Liver (tissue), 7 donors: ENCODE measurements at regions not wholly inside any gene's neighbourhood (a gene's known extent, or its start where the extent isn't known, plus 50 kb on each side); places are given as distances from the start of the nearest gene placed in this dataset.

ENCODE experiments used
- DNase-seq: peaks from one replicate; pipeline ENCODE4 v3.0.0-alpha.2; 2017; ENCODE audit warnings: low spot score
- H3K27ac ChIP-seq, 2 donors: one replicate each; pipeline ENCODE4 v1.7.0; 2013; ENCODE audit warnings: inconsistent platforms in 2 of 2, low read length in 2 of 2, control low read depth in 1 of 2, low read depth in 1 of 2, mild to moderate bottlenecking in 1 of 2
- H3K27me3 ChIP-seq, 4 donors: one replicate each; pipeline versions ENCODE4 v1.6.1 to v1.7.0; 2013; ENCODE audit warnings: low read length in 3 of 4, inconsistent platforms in 1 of 4, mild to moderate bottlenecking in 1 of 4, moderate library complexity in 1 of 4; ENCODE audit not compliant: control insufficient read depth in 4 of 4, insufficient read depth in 4 of 4
- H3K36me3 ChIP-seq, 4 donors: one replicate each; pipeline versions ENCODE4 v1.6.1 to v1.7.0; 2013; ENCODE audit warnings: low read length in 3 of 4, mild to moderate bottlenecking in 3 of 4, low read depth in 1 of 4, moderate library complexity in 1 of 4; ENCODE audit not compliant: control insufficient read depth in 4 of 4, insufficient read depth in 3 of 4
- H3K4me1 ChIP-seq, 4 donors: one replicate each; pipeline versions ENCODE4 v1.6.1 to v1.7.0; 2013; ENCODE audit warnings: low read length in 3 of 4, mild to moderate bottlenecking in 3 of 4, moderate library complexity in 1 of 4; ENCODE audit not compliant: control insufficient read depth in 4 of 4, insufficient read depth in 4 of 4
- H3K4me3 ChIP-seq, 3 donors: one replicate each; pipeline versions ENCODE4 v1.6.1 to v1.7.0; 2013; ENCODE audit warnings: low read length in 3 of 3, control low read depth in 1 of 3, low read depth in 1 of 3, mild to moderate bottlenecking in 1 of 3
- H3K9ac ChIP-seq, 2 donors: one replicate each; pipeline ENCODE4 v1.7.0; 2013; ENCODE audit warnings: low read length in 2 of 2, mild to moderate bottlenecking in 2 of 2, moderate library complexity in 2 of 2, control low read depth in 1 of 2, low read depth in 1 of 2
- H3K9me3 ChIP-seq, 4 donors: one replicate each; pipeline versions ENCODE4 v1.6.1 to v1.7.0; 2013; ENCODE audit warnings: low read length in 3 of 4; ENCODE audit not compliant: control insufficient read depth in 4 of 4
- EGR1 ChIP-seq, 2 donors: IDR thresholded peaks; 2 replicates each; pipeline ENCODE4 v1.6.1; 2016 to 2018; ENCODE audit warnings: antibody characterized with exemption in 2 of 2, low read depth in 2 of 2
- FOXA1 ChIP-seq: IDR thresholded peaks from 2 replicates; pipeline ENCODE4 v1.6.1; 2016; ENCODE audit warnings: antibody characterized with exemption
- FOXA2 ChIP-seq: IDR thresholded peaks from 2 replicates; pipeline ENCODE4 v1.6.1; 2016; ENCODE audit warnings: antibody characterized with exemption
- GABPA ChIP-seq, 2 donors: IDR thresholded peaks in 1 of 2; conservative IDR thresholded peaks in 1 of 2; 2 replicates each; pipeline ENCODE4 v1.6.1; 2016; ENCODE audit warnings: antibody characterized with exemption in 2 of 2, mild to moderate bottlenecking in 1 of 2, moderate library complexity in 1 of 2
- HNF4A ChIP-seq, 2 donors: conservative IDR thresholded peaks; 2 replicates each; pipeline ENCODE4 v1.6.1; 2016; ENCODE audit warnings: antibody characterized with exemption in 2 of 2, mild to moderate bottlenecking in 2 of 2
- HNF4G ChIP-seq: IDR thresholded peaks from 2 replicates; pipeline ENCODE4 v1.6.1; 2016; ENCODE audit warnings: antibody characterized with exemption
- JUND ChIP-seq, 2 donors: IDR thresholded peaks; 2 replicates each; pipeline ENCODE4 v1.6.1; 2016; ENCODE audit warnings: antibody characterized with exemption in 2 of 2
- NR2F2 ChIP-seq: IDR thresholded peaks from 2 replicates; pipeline ENCODE4 v1.6.1; 2016; ENCODE audit warnings: antibody characterized with exemption
- RAD21 ChIP-seq, 2 donors: IDR thresholded peaks; 2 replicates each; pipeline ENCODE4 v1.6.1; 2016; ENCODE audit warnings: antibody characterized with exemption in 2 of 2, mild to moderate bottlenecking in 2 of 2
- RXRA ChIP-seq, 2 donors: IDR thresholded peaks; 2 replicates each; pipeline ENCODE4 v1.6.1; 2017 to 2018; ENCODE audit warnings: antibody characterized with exemption in 2 of 2, mild to moderate bottlenecking in 1 of 2
- SP1 ChIP-seq: IDR thresholded peaks from 2 replicates; pipeline ENCODE4 v1.6.1; 2018; ENCODE audit warnings: antibody characterized with exemption, mild to moderate bottlenecking
- TAF1 ChIP-seq: conservative IDR thresholded peaks from 2 replicates; pipeline ENCODE4 v1.6.1; 2016; ENCODE audit warnings: antibody characterized with exemption, mild to moderate bottlenecking
- YY1 ChIP-seq: IDR thresholded peaks from 2 replicates; pipeline ENCODE4 v1.6.1; 2016; ENCODE audit warnings: antibody characterized with exemption, mild to moderate bottlenecking
- WGBS: extraction: QIAGEN DNeasy Blood & Tissue Kit; methylation state at CpG from one replicate; pipeline ENCODE4 v1.1.7; 2013; 5-methylcytosine and 5-hydroxymethylcytosine counted together
- TF ChIP-seq, protein P1 (sequence below): IDR thresholded peaks from 2 replicates; pipeline ENCODE4 v1.6.1; 2016; ENCODE audit warnings: antibody characterized with exemption
- TF ChIP-seq, protein P2 (sequence below): IDR thresholded peaks from 2 replicates; pipeline ENCODE4 v1.6.1; 2016; ENCODE audit warnings: antibody characterized with exemption
- TF ChIP-seq, protein P3 (sequence below): IDR thresholded peaks from 2 replicates; pipeline ENCODE4 v1.6.1; 2016; ENCODE audit warnings: antibody characterized with exemption
- TF ChIP-seq, protein P4 (sequence below): IDR thresholded peaks from 2 replicates; pipeline ENCODE4 v1.6.1; 2016; ENCODE audit warnings: antibody characterized with exemption, mild to moderate bottlenecking
- donor health status: healthy.
- donor health status: healthy.
- donor health status: healthy.
- donor health status: healthy.

DNA sequence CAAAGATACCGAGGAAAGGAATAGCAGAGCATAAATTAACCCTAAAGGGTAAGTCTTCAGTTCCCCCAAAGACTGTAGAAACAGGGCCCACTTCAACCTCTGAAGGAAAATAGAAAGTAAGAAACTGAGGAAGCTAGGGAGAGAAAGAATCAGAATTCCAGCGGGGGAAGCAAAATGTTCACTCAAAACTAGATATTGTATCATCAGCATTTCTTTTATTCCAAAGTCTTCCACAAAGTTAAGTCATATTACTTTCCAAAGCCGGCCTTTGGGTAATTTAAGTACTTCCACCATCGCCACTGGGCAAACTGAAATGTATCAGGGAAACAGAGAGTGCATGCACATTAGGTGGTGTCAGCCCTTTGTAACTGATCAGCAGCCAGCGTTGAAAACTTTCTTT is 88.3 kb downstream of the RSL24D1 start:
- H3K27ac ChIP-seq = no peak overlapping the region
- H3K4me3 ChIP-seq = no peak overlapping the region
- TF ChIP-seq RAD21 (IDR thresholded peaks at IDR 0.05) (no peak), TAF1 (no peak), SP1 (no peak), JUND (IDR thresholded peaks at IDR 0.05) (no peak), HNF4A (conservative IDR thresholded peaks at IDR 0.05) (no peak), FOXA1 (no peak), RXRA (IDR thresholded peaks at IDR 0.05) (no peak), HNF4G (no peak), YY1 (no peak), FOXA2 (no peak), EGR1 (IDR thresholded peaks at IDR 0.05; ENCODE audit: low read depth in 2 of 2) (no peak), GABPA (IDR thresholded peaks at IDR 0.05 in 1 of 2, conservative IDR thresholded peaks at IDR 0.05 in 1 of 2) (no peak)
- TF ChIP-seq, protein P1, sequence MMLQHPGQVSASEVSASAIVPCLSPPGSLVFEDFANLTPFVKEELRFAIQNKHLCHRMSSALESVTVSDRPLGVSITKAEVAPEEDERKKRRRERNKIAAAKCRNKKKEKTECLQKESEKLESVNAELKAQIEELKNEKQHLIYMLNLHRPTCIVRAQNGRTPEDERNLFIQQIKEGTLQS = no peak
- TF ChIP-seq, protein P2, sequence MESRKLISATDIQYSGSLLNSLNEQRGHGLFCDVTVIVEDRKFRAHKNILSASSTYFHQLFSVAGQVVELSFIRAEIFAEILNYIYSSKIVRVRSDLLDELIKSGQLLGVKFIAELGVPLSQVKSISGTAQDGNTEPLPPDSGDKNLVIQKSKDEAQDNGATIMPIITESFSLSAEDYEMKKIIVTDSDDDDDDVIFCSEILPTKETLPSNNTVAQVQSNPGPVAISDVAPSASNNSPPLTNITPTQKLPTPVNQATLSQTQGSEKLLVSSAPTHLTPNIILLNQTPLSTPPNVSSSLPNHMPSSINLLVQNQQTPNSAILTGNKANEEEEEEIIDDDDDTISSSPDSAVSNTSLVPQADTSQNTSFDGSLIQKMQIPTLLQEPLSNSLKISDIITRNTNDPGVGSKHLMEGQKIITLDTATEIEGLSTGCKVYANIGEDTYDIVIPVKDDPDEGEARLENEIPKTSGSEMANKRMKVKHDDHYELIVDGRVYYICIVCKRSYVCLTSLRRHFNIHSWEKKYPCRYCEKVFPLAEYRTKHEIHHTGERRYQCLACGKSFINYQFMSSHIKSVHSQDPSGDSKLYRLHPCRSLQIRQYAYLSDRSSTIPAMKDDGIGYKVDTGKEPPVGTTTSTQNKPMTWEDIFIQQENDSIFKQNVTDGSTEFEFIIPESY = no peak
- TF ChIP-seq, protein P3, sequence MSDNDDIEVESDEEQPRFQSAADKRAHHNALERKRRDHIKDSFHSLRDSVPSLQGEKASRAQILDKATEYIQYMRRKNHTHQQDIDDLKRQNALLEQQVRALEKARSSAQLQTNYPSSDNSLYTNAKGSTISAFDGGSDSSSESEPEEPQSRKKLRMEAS = no peak
- TF ChIP-seq, protein P4, sequence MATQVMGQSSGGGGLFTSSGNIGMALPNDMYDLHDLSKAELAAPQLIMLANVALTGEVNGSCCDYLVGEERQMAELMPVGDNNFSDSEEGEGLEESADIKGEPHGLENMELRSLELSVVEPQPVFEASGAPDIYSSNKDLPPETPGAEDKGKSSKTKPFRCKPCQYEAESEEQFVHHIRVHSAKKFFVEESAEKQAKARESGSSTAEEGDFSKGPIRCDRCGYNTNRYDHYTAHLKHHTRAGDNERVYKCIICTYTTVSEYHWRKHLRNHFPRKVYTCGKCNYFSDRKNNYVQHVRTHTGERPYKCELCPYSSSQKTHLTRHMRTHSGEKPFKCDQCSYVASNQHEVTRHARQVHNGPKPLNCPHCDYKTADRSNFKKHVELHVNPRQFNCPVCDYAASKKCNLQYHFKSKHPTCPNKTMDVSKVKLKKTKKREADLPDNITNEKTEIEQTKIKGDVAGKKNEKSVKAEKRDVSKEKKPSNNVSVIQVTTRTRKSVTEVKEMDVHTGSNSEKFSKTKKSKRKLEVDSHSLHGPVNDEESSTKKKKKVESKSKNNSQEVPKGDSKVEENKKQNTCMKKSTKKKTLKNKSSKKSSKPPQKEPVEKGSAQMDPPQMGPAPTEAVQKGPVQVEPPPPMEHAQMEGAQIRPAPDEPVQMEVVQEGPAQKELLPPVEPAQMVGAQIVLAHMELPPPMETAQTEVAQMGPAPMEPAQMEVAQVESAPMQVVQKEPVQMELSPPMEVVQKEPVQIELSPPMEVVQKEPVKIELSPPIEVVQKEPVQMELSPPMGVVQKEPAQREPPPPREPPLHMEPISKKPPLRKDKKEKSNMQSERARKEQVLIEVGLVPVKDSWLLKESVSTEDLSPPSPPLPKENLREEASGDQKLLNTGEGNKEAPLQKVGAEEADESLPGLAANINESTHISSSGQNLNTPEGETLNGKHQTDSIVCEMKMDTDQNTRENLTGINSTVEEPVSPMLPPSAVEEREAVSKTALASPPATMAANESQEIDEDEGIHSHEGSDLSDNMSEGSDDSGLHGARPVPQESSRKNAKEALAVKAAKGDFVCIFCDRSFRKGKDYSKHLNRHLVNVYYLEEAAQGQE = no peak
- no peaks in the 10 kb centered on the region for H3K36me3 ChIP-seq
- WGBS = 78% methylated on average over 5 of the region's 5 CpGs
- H3K27me3 ChIP-seq = no peaks in the 10 kb centered on the region
- H3K4me1 ChIP-seq = no peaks in the 10 kb centered on the region
- DNase-seq = no peak
- no peak overlapping the region for H3K9ac ChIP-seq
- no peaks in the 10 kb centered on the region for H3K9me3 ChIP-seq

DNA sequence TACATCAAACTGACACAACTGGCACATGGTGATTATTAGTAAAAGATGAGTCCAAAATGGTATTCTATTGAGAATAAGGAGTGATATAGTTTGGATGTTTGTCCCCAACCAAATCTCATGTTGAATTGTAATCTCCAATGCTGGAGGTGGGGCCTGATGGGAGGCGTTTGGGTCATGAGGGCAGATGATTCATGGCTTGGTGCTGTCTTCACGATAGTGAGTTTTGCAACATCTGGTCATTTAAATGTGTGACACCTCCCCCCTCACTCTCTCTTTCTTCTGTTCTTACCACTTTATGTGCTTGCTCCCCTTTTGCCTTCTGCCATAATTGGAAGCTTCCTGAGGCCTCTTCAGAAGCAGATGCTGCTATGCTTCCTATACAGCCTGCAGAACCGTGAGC is 90.6 kb downstream of the RSL24D1 start:
- no peaks in the 10 kb centered on the region for H3K36me3 ChIP-seq
- DNase-seq = no peak
- no peaks in the 10 kb centered on the region for H3K4me1 ChIP-seq
- WGBS = 87% methylated on average over 3 of the region's 3 CpGs
- H3K27me3 ChIP-seq = no peaks in the 10 kb centered on the region
- TF ChIP-seq SP1 (no peak), GABPA (IDR thresholded peaks at IDR 0.05 in 1 of 2, conservative IDR thresholded peaks at IDR 0.05 in 1 of 2) (no peak), FOXA2 (no peak), EGR1 (IDR thresholded peaks at IDR 0.05; ENCODE audit: low read depth in 2 of 2) (no peak), FOXA1 (no peak), NR2F2 (no peak), HNF4G (no peak), JUND (IDR thresholded peaks at IDR 0.05) (no peak), TAF1 (no peak)
- TF ChIP-seq, protein P3 = no peak
- TF ChIP-seq, protein P2 = no peak
- no peak overlapping the region for H3K4me3 ChIP-seq
- no peak overlapping the region for H3K9ac ChIP-seq
- H3K27ac ChIP-seq = no peak overlapping the region
- no peaks in the 10 kb centered on the region for H3K9me3 ChIP-seq
